ENCODE measurements at regions not wholly inside any gene's neighbourhood (a gene's known extent, or its start where the extent isn't known, plus 50 kb on each side); places are given as distances from the start of the nearest gene placed in this dataset.

DNA sequence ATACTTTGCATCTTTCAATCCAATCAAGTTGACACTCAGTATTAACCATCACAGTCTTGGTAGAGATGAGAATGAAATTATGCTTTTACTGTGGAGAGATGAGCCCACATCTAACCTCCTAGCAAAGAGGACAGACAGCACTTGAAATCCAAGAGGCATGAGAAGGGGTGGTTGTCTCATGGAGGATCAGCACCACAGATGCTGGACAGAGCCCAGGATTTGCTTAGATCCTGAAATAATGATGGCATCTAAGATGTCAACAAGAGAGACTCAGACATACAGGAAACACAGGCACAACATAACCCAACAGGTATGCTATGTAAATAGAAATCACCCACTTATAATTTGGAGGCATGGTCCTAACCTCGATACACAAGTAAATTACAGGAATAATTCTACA is 74.3 kb upstream of the VCX2 start:
- Histone ChIP-seq H3K79me2 (ENCODE audit: insufficient read depth, low read length) (no peaks in the 10 kb centered on the region), H3K4me2 (ENCODE audit: low read depth, low read length, poor library complexity, severe bottlenecking) (no peak overlapping the region), H3K9me2 (replicated peaks; ENCODE audit: low read depth, low read length) (no peaks in the 10 kb centered on the region), H3F3A (ENCODE audit: low read depth) (no peaks in the 10 kb centered on the region), H3K9me3 (ENCODE audit: insufficient read depth, low read depth, low read length) (no peaks in the 10 kb centered on the region), H3K36me3 (ENCODE audit: insufficient read depth, low read length) (no peaks in the 10 kb centered on the region), H3K4me3 (ENCODE audit: low read length, poor library complexity, severe bottlenecking) (no peak overlapping the region), H3K27me3 (ENCODE audit: insufficient read depth, low read length, poor library complexity, severe bottlenecking) (no peaks in the 10 kb centered on the region), H2AFZ (ENCODE audit: low read length) (no peak overlapping the region), H3K9ac (ENCODE audit: low read depth, low read length, poor library complexity, severe bottlenecking) (no peak overlapping the region), H4K20me1 (ENCODE audit: insufficient read depth, low read length, poor library complexity, severe bottlenecking) (no peaks in the 10 kb centered on the region), H3K4me1 (ENCODE audit: insufficient read depth, low read length, poor library complexity, severe bottlenecking) (no peaks in the 10 kb centered on the region)
- TF ChIP-seq, protein P1, sequence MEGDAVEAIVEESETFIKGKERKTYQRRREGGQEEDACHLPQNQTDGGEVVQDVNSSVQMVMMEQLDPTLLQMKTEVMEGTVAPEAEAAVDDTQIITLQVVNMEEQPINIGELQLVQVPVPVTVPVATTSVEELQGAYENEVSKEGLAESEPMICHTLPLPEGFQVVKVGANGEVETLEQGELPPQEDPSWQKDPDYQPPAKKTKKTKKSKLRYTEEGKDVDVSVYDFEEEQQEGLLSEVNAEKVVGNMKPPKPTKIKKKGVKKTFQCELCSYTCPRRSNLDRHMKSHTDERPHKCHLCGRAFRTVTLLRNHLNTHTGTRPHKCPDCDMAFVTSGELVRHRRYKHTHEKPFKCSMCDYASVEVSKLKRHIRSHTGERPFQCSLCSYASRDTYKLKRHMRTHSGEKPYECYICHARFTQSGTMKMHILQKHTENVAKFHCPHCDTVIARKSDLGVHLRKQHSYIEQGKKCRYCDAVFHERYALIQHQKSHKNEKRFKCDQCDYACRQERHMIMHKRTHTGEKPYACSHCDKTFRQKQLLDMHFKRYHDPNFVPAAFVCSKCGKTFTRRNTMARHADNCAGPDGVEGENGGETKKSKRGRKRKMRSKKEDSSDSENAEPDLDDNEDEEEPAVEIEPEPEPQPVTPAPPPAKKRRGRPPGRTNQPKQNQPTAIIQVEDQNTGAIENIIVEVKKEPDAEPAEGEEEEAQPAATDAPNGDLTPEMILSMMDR (conservative IDR thresholded peaks at IDR 0.05; ENCODE audit: low read length) = no peak
- no peak for TF ChIP-seq EZH2phosphoT487 (IDR thresholded peaks at IDR 0.05; ENCODE audit: borderline replicate concordance)

DNA sequence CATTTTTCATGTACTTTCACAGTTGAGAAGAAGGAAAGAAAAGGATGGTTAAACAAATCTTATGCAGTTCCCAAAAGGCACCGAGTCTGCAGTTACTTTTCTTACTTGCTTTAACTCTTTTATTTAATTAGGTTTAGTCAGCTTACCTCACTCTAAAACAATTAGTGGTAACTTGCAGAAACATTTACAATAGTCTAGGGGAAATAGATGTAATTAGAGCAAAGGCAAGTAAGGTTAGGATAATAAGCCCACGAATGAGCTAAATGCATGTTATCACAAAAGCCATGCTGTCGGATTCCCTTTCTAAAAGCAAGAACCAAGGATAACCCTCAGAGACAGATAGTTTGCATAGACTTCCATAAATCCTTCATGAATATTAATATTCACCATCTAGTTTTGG is 82.0 kb upstream of the VCX2 start:
- TF ChIP-seq, protein P1 (conservative IDR thresholded peaks at IDR 0.05; ENCODE audit: low read length) = no peak
- no peak for TF ChIP-seq EZH2phosphoT487 (IDR thresholded peaks at IDR 0.05; ENCODE audit: borderline replicate concordance)
- Histone ChIP-seq H3K27me3 (ENCODE audit: insufficient read depth, low read length, poor library complexity, severe bottlenecking) (no peaks in the 10 kb centered on the region), H4K20me1 (ENCODE audit: insufficient read depth, low read length, poor library complexity, severe bottlenecking) (no peaks in the 10 kb centered on the region), H3K9ac (ENCODE audit: low read depth, low read length, poor library complexity, severe bottlenecking) (no peak overlapping the region), H2AFZ (ENCODE audit: low read length) (no peak overlapping the region), H3K9me3 (ENCODE audit: insufficient read depth, low read depth, low read length) (no peaks in the 10 kb centered on the region), H3K79me2 (ENCODE audit: insufficient read depth, low read length) (no peaks in the 10 kb centered on the region), H3F3A (ENCODE audit: low read depth) (no peaks in the 10 kb centered on the region), H3K4me2 (ENCODE audit: low read depth, low read length, poor library complexity, severe bottlenecking) (no peak overlapping the region), H3K4me1 (ENCODE audit: insufficient read depth, low read length, poor library complexity, severe bottlenecking) (no peaks in the 10 kb centered on the region), H3K9me2 (replicated peaks; ENCODE audit: low read depth, low read length) (no peaks in the 10 kb centered on the region), H3K4me3 (ENCODE audit: low read length, poor library complexity, severe bottlenecking) (no peak overlapping the region), H3K36me3 (ENCODE audit: insufficient read depth, low read length) (no peaks in the 10 kb centered on the region)

DNA sequence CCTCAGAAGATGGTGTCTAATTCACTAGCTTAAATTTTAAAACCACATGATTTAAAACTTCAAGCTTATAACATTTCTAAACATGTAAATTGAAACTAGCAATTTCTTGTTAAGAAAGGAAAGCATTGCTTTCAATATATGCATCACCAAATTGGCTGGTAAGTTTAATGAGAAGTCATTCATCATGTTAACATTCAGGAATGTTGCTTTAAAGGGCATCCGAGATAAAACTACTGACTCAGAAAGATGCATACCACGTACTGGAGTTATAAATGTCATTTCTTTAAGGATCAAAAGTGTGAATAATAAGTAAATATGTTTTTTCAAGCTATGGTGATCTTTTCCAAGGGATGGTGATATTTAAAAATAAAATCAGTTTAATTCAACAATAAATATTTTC is 83.3 kb upstream of the VCX2 start:
- no peaks in the 10 kb centered on the region for H3K4me1 ChIP-seq (ENCODE audit: insufficient read depth, low read length, poor library complexity, severe bottlenecking)
- no peaks in the 10 kb centered on the region for H3K9me3 ChIP-seq (ENCODE audit: insufficient read depth, low read depth, low read length)
- no peak overlapping the region for H3K4me3 ChIP-seq (ENCODE audit: low read length, poor library complexity, severe bottlenecking)
- H3K36me3 ChIP-seq (ENCODE audit: insufficient read depth, low read length) = no peaks in the 10 kb centered on the region
- no peaks in the 10 kb centered on the region for H4K20me1 ChIP-seq (ENCODE audit: insufficient read depth, low read length, poor library complexity, severe bottlenecking)
- H3K9ac ChIP-seq (ENCODE audit: low read depth, low read length, poor library complexity, severe bottlenecking) = no peak overlapping the region
- no peak overlapping the region for H2AFZ ChIP-seq (ENCODE audit: low read length)
- no peak for TF ChIP-seq EZH2phosphoT487 (IDR thresholded peaks at IDR 0.05; ENCODE audit: borderline replicate concordance)
- TF ChIP-seq, protein P1 (conservative IDR thresholded peaks at IDR 0.05; ENCODE audit: low read length) = no peak
- no peaks in the 10 kb centered on the region for H3K27me3 ChIP-seq (ENCODE audit: insufficient read depth, low read length, poor library complexity, severe bottlenecking)
- no peaks in the 10 kb centered on the region for H3K79me2 ChIP-seq (ENCODE audit: insufficient read depth, low read length)
- no peaks in the 10 kb centered on the region for H3F3A ChIP-seq (ENCODE audit: low read depth)
- no peaks in the 10 kb centered on the region for H3K9me2 ChIP-seq (replicated peaks; ENCODE audit: low read depth, low read length)
- H3K4me2 ChIP-seq (ENCODE audit: low read depth, low read length, poor library complexity, severe bottlenecking) = no peak overlapping the region

Measured in Loucy (cell line).